ENCODE measurements at regions not wholly inside any gene's neighbourhood (a gene's known extent, or its start where the extent isn't known, plus 50 kb on each side); places are given as distances from the start of the nearest gene placed in this dataset.

DNA sequence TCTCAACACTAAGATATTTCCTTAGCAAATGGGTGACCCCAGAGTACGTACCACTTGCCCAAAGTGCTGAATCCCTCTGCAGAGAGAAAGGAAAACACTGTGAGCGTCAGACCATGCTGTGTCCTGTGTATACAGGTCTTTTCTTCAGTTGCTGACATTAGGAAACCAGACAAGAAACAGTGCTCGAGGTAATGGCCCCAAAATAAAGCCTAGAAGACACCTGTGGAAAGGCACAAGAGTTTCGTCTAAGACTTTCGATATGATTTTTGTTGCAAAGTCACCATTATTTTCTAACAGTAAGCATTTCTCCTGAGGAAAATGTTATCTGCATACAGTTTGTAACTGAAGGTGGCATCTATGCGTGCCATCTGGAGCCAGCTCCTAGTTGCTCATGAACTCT is 62.0 kb upstream of the SIMC1 start:
- no peak for DNase-seq (ENCODE audit: low spot score)

DNA sequence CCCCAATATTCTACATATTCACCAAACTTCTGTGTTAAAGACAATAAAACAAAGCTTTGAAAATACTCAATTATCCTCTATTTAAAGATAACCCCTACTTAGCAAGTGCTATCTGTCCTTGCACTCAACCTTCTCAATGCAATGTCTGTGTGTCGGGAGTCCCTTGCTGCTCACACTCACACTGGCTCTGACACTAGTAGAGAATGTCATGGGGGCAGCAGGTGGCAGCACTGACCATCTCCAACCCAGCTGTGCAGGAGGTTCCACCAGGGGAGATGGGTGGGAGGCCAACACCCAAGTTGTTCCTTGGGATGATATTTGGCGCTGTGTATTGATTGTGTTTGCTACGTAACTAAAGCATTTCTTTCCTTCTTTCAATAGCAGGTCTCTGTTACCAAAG is 59.4 kb upstream of the SIMC1 start:
- no peak for DNase-seq (ENCODE audit: low spot score)

DNA sequence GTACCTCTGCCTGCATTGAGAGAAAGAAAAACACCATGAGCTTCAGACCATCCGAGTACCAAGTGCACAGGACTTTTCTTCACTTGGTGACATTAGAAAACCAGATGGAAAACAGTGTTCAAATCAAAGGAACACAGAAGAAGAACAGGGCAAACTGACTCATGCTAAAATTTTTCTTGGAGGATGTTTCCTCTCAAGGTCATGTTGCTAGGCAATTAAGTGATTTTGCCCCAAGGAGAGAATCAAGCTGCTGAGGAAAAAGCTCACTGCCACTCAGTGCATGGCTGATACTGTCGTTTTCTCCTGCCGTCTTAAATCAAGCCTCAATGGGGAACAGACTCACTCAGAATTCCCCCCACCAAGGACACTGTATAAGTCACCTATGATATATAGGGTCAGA is 57.9 kb upstream of the SIMC1 start:
- DNase-seq (ENCODE audit: low spot score) = no peak

DNA sequence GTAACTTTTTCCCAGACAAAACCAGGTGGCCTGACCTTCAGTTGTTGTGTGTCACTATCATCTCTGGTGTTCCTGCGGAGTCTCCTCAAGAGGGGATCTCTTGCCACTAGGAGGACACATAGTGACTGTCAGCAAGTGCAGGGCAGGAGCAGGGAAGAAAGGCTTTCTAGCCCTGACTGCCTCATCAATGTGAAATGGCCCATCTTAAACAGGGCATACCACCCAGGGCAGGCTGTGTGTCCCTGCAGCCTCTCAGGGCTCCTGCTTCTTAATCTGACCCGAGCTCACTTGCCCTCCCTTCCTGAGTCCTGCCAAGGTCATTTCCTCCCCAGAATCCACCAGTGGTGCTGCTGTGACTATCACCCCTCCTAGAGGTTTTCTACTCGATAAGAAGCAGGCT is 57.4 kb upstream of the SIMC1 start:
- DNase-seq (ENCODE audit: low spot score) = no peak

DNA sequence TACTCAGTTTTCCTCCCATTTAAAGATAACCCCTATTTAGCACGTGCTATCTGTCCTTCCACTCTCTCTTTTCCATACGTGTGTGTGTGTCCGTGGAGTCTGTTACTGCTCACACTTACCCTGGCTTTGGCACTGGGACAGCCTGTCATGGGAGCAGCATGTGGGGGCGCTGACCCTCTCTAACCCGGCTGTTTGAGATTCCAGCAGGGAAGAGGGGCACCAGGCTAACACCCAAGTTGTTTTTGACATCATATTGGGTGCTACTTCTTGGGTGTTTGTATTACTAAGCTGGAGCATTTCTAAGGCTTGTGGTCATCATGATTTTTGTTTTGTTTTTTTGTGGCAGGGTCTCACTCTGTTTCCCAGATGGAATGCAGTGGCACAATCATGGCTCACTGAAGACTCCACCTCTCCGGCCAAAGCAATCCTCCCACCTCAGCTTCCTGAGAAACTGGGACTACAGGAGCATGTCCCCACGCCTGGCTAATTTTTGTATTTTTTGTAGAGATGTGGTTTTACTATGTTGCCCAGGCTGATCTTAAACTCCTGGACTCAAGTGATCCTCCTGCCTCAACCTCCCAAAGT is 56.9 kb upstream of the SIMC1 start:
- DNase-seq (ENCODE audit: low spot score) = no peak

DNA sequence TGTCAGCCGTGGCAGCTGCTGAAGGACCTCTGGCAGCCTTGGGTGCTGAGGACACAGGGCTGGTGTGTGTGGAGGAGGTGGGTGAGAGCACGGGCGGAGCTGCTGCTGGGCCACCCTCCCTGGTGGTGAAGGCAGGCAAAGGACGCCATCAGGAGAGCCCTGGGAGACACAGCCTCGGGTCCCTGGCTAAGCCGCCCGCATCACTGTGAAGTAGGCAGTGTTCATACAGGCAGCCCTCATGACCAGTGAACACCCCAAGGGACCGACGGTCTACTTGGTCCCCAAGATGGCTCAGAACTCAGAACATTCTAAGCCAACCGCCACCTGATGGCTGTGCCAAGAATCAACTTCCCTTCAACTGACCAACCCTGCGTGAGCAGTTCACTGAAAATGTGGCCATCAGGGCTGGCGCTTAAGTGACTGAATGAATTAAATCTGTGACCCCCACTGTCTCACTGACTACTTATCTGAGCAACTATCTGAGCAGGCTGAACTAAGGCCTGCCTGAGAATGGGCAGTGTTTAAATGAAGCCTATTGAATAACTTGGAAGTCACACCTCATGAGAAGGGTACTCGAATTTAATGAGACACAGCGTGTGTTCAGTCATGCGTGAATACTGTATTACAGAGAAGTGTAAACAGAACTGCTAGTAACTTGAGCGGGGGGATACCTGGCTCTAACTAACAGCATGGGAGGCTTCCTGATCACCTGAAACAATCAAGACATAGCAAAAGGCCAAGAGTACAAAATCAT is 54.7 kb upstream of the SIMC1 start:
- no peak for DNase-seq (ENCODE audit: low spot score)

DNA sequence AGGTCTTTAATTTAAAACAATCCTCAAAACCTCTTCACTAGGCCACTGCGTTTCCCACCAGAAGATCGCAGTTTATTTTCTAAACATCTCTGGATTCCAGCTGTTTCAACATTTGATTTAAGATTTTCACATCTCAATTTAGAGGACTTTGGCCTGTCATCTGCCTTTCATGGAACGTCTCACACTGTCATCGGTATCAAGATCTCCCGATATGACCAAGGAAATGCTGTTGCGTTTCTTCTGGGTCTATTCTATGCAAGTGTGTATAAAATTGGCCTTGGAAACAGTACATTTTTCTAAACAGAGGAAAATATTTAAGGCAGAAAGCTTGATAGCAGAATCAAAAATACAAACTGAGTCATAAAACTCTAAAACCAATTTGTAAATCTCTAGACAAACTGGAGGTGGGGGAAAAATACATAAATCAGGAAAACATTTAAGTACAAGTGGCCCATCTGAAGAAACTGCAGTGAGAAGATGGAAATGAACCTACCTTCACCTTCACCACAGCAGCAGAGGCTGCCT is 53.6 kb upstream of the SIMC1 start:
- no peak for DNase-seq (ENCODE audit: low spot score)

DNA sequence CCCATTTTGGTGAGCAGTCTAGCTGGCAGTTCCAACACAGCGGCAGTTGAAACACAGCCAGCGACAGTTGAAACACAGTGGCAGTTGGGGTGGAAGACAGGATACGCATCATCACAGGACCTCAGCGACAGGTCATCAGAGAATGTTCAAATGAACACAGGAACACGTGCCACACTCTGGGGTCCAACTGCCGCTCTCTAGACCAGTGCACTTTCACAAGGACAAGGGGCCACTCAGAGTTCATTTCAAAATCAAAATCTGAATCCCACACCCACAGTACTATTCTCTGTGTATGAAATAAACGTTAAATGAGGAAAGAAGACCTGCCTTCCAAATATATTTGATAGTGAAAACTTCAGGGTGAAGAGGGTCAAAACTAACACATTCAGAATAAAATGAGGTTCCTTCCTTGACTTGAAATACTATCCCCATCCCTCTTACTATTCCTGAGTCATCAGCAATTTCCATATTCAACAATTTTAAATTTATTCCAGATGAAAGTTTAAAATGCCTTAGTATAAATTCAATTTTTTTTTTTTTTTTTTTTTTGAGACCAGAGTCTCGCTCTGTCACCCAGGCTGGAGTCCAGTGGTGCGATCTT is 53.0 kb upstream of the SIMC1 start:
- DNase-seq (ENCODE audit: low spot score) = no peak

DNA sequence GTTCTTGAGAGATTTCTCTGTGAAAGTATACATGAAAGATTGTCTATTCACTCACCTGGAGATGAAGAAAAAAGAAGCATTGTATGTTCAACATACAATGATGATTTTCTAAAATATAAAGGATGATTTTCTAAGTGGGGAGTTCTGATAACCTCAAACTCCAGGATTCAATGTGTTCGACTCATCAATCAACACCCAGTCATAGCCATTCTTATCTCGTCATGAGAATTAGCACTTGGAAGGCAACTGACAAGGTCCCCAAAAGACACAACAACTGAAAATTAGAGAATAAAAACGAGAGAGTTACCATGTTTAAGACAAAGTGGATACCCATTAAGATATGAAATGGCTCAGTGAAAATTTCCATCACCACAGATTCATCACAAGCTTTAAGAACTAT is 52.1 kb upstream of the SIMC1 start:
- no peak for DNase-seq (ENCODE audit: low spot score)

DNA sequence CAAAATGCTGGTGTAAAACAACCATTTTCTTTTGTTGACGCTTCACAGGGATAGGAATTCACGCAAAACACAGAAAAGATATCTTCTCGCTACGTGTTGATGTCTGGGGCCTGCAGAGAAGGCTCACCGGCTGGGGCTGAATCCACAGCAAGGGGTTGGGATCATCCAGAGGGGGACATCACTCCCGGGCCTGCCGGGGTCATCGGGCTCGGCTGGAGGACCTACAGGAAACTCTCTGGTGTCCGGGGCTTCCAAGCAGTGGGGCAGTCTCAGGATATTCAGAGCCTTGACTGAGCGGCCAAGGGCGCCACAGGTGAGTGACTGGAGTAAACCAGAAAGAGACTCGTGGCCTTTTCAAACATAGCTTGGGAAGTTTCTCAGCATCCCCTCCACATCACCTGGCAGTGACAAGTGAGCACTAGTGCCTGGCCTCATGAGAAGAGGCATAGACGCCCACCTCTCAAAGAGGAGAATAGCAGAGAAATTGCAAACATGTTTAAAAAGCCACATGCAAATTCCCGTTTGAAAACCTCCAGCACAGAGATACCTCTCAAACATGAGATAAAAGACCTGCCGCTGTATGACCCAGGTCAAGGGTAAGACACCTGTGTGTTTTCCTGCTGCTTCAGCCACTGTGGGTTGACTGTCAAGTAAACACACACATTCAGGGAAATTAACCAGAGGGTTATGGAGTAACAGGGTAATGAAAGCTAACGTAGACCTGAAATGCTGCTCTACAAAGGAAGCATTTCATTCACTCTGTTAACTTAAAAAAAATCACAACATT is 50.8 kb upstream of the SIMC1 start:
- no peak for DNase-seq (ENCODE audit: low spot score)

DNA sequence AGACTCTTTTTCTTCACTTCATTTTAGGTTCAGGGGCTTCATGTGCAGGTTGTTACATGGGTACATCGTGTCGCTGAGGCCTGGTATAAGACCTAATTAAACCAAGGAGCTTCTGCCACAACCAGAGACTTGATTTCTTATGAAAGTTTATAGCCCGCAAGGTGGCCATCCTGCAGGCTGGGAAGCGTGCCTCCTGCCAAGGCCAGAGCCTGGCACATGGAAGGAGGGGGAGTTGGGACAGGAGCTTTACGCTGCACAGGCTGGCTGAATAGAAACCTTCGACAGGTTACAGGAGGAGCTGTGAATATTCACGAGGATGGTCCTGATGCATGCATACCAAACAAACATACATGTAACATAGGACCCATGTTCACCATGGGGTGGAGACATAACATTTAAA is 50.1 kb upstream of the SIMC1 start:
- no peak for DNase-seq (ENCODE audit: low spot score)

Measured in ecto neural progenitor cell (in vitro differentiated cells).